Keratinocyte (primary cell): ENCODE measurements at regions not wholly inside any gene's neighbourhood (a gene's known extent, or its start where the extent isn't known, plus 50 kb on each side); places are given as distances from the start of the nearest gene placed in this dataset.

Experiments
- DNase-seq: peaks from one replicate; pipeline ENCODE4 v3.0.0-alpha.2; 2011; ENCODE audit warnings: low read depth, missing footprints, low spot score
- FAIRE-seq: peaks from 2 replicates; lab custom pipeline; 2011; peaks lifted over from hg19 to GRCh38; lab: Jason Lieb, UNC
- H2AFZ ChIP-seq: 2 replicates; pipeline ENCODE4 v1.6.0; 2012; ENCODE audit warnings: low read length, control low read depth, inconsistent platforms; ENCODE audit not compliant: control insufficient read depth
- H3K27ac ChIP-seq: 2 replicates; pipeline ENCODE4 v1.5.1; 2011; ENCODE audit warnings: low read length; ENCODE audit not compliant: control insufficient read depth, insufficient read depth
- H3K27me3 ChIP-seq: 3 replicates; pipeline ENCODE4 v1.6.0; 2011; ENCODE audit warnings: low read length; ENCODE audit not compliant: control insufficient read depth, insufficient read depth; ENCODE audit errors: extremely low read depth
- H3K36me3 ChIP-seq, 2 experiments: 2 replicates in 1 of 2; 3 replicates in 1 of 2; pipeline ENCODE4 v1.5.1; 2011; ENCODE audit warnings: low read length in 2 of 2, mild to moderate bottlenecking in 1 of 2; ENCODE audit not compliant: control insufficient read depth in 2 of 2, insufficient read depth in 2 of 2; ENCODE audit errors: extremely low read depth in 1 of 2
- H3K4me1 ChIP-seq: 3 replicates; pipeline ENCODE4 v1.5.1; 2011; ENCODE audit warnings: low read length; ENCODE audit not compliant: control insufficient read depth, insufficient read depth; ENCODE audit errors: extremely low read depth
- H3K4me2 ChIP-seq: 3 replicates; pipeline ENCODE4 v1.6.0; 2011; ENCODE audit warnings: low read depth, low read length; ENCODE audit not compliant: control insufficient read depth, insufficient read depth; ENCODE audit errors: extremely low read depth
- H3K4me3 ChIP-seq, 3 experiments: fragments of 200-600 bp in 1 of 3; sonication (generic) in 1 of 3; 2 replicates in 2 of 3; 3 replicates in 1 of 3; pipeline ENCODE4 v1.5.1; 2011 to 2016; ENCODE audit warnings: low read length in 3 of 3, mild to moderate bottlenecking in 3 of 3, control low read depth in 2 of 3, inconsistent platforms in 1 of 3, low read depth in 1 of 3, mixed read lengths in 1 of 3, mixed run types in 1 of 3, moderate library complexity in 1 of 3; ENCODE audit not compliant: control insufficient read depth in 2 of 3, insufficient read depth in 2 of 3; ENCODE audit errors: extremely low read depth in 1 of 3
- H3K79me2 ChIP-seq: 2 replicates; pipeline ENCODE4 v1.6.0; 2012; ENCODE audit warnings: low read length; ENCODE audit not compliant: control insufficient read depth, insufficient read depth
- H3K9ac ChIP-seq: 3 replicates; pipeline ENCODE4 v1.6.0; 2011; ENCODE audit warnings: low read length; ENCODE audit not compliant: control insufficient read depth, insufficient read depth; ENCODE audit errors: extremely low read depth
- H3K9me1 ChIP-seq: 3 replicates; pipeline ENCODE4 v1.6.0; 2011; ENCODE audit warnings: low read length; ENCODE audit not compliant: control insufficient read depth, insufficient read depth; ENCODE audit errors: extremely low read depth
- H3K9me3 ChIP-seq: 2 replicates; pipeline ENCODE4 v1.5.1; 2012; ENCODE audit warnings: low read depth, low read length; ENCODE audit not compliant: control insufficient read depth
- H4K20me1 ChIP-seq: 3 replicates; pipeline ENCODE4 v1.6.0; 2011; ENCODE audit warnings: low read length; ENCODE audit not compliant: control insufficient read depth, insufficient read depth; ENCODE audit errors: extremely low read depth
- CTCF ChIP-seq, 3 experiments: IDR thresholded peaks in 1 of 3; conservative IDR thresholded peaks in 1 of 3; optimal IDR thresholded peaks in 1 of 3; 2 replicates in 2 of 3; 3 replicates in 1 of 3; pipeline versions ENCODE3 to v1.5.1; 2011; ENCODE audit warnings: low read length in 3 of 3, mild to moderate bottlenecking in 3 of 3, moderate library complexity in 2 of 3, control low read depth in 1 of 3, inconsistent platforms in 1 of 3; ENCODE audit not compliant: insufficient read depth in 2 of 3; ENCODE audit errors: extremely low read depth in 1 of 3
- EZH2 ChIP-seq: IDR thresholded peaks from one replicate; pipeline ENCODE4 v1.6.1; 2012; ENCODE audit warnings: inconsistent platforms, mild to moderate bottlenecking, low read length, moderate library complexity
- dilution Hi-C: fragments of 300-500 bp; cut with MboI; formaldehyde crosslinking; loops from one replicate; pipeline ENCODE4 v1.7.0; 2020; ENCODE audit warnings: low sequenced_read_pairs; ENCODE audit not compliant: extremely low pct_ligation_motif_present

DNA sequence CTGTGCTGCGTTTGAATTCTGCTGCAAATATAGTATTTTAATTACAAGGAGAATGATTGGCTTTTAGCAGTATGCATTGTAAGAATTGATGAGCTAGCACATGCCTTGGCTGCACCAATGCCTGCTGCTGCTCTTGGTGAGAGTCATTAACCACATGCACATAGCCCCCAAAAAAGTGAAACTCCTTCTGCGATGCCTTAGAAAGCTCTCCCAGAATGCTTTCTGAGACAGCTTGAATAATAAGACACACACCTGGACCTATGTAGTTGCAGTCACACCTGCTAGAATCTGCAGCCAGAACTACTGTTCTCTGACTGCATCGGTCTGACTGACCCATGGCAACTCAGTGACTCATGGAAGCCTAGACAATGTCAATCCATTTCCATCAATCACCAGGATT is 170.1 kb upstream of the DDX18 start:
- Histone ChIP-seq H4K20me1 (no peaks in the 10 kb centered on the region), H3K9ac (no peak overlapping the region), H3K27me3 (no peaks in the 10 kb centered on the region), H3K9me1 (no peaks in the 10 kb centered on the region), H3K79me2 (no peaks in the 10 kb centered on the region), H3K36me3 (no peaks in the 10 kb centered on the region), H2AFZ (no peak overlapping the region), H3K27ac (no peak overlapping the region), H3K9me3 (peaks cover 1% of the 10 kb centered on the region), H3K4me2 (no peak overlapping the region), H3K4me1 (no peaks in the 10 kb centered on the region), H3K4me3 (no peak overlapping the region)
- TF ChIP-seq EZH2 = no peak
- no peak for TF ChIP-seq CTCF (optimal IDR thresholded peaks at IDR 0.05 in 1 of 3, IDR thresholded peaks at IDR 0.05 in 1 of 3, conservative IDR thresholded peaks at IDR 0.05 in 1 of 3; ENCODE audit: extremely low read depth in 1 of 3, insufficient read depth in 2 of 3, low read length in 3 of 3)
- FAIRE-seq = no peak
- no peak for DNase-seq
- dilution Hi-C loops = no loop called here

DNA sequence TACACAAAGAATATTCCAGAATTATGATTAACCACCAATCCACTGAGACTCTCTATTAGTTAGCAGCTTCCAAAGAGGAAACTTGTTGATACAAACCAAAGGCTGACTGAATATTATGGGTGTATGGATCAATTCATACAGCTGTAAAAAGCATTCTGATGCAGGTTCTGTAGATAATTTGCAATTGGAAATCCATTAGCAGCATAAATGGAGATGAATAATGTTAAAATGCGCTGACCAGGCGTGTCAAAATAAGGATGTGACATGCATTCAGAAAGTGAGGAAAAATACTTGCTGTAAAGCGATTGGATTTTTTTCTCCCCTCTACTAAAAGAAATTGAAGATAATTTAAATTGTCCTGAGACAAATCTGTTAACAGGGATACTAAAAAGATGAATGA is 169.0 kb upstream of the DDX18 start:
- H3K4me1 ChIP-seq = no peaks in the 10 kb centered on the region
- DNase-seq (no peak), FAIRE-seq (no peak)
- H3K9me3 ChIP-seq = peaks cover 1% of the 10 kb centered on the region
- H3K4me2 ChIP-seq = no peak overlapping the region
- no peak overlapping the region for H3K9ac ChIP-seq
- H3K4me3 ChIP-seq = no peak overlapping the region
- no peaks in the 10 kb centered on the region for H3K27me3 ChIP-seq
- no peaks in the 10 kb centered on the region for H3K36me3 ChIP-seq
- dilution Hi-C loops = no loop called here
- TF ChIP-seq EZH2 = no peak
- no peak for TF ChIP-seq CTCF (optimal IDR thresholded peaks at IDR 0.05 in 1 of 3, IDR thresholded peaks at IDR 0.05 in 1 of 3, conservative IDR thresholded peaks at IDR 0.05 in 1 of 3; ENCODE audit: extremely low read depth in 1 of 3, insufficient read depth in 2 of 3, low read length in 3 of 3)
- no peaks in the 10 kb centered on the region for H3K9me1 ChIP-seq
- no peaks in the 10 kb centered on the region for H4K20me1 ChIP-seq
- H3K79me2 ChIP-seq = no peaks in the 10 kb centered on the region
- no peak overlapping the region for H3K27ac ChIP-seq
- no peak overlapping the region for H2AFZ ChIP-seq
